Upper lobe of right lung (tissue), 1 donor: ENCODE measurements at regions not wholly inside any gene's neighbourhood (a gene's known extent, or its start where the extent isn't known, plus 50 kb on each side); places are given as distances from the start of the nearest gene placed in this dataset.

Experiments used
- ATAC-seq: fragments of 200-7000 bp; cut with Tn5 transposase; one replicate; pipeline ENCODE4 v1.9.1; 2020; ENCODE audit warnings: mild to moderate bottlenecking, moderate library complexity
- DNase-seq: peaks from one replicate; pipeline ENCODE4 v3.0.0-alpha.2; 2020
- H3K27ac ChIP-seq: fragments of 200-600 bp; one replicate; pipeline ENCODE4 v1.8.0; 2022
- H3K27me3 ChIP-seq: fragments of 200-600 bp; one replicate; pipeline ENCODE4 v1.8.0; 2022; ENCODE audit warnings: mild to moderate bottlenecking
- H3K36me3 ChIP-seq: fragments of 200-600 bp; one replicate; pipeline ENCODE4 v1.8.0; 2022
- H3K4me1 ChIP-seq: fragments of 200-600 bp; one replicate; pipeline ENCODE4 v1.8.0; 2022
- H3K4me3 ChIP-seq: fragments of 200-600 bp; one replicate; pipeline ENCODE4 v1.8.0; 2022; ENCODE audit warnings: mild to moderate bottlenecking
- H3K9me3 ChIP-seq: fragments of 200-600 bp; one replicate; pipeline ENCODE4 v1.8.0; 2022
- intact Hi-C: fragments of 100-400 bp; cut with DNase I; formaldehyde crosslinking; loops from one replicate; pipeline ENCODE4 v1.11.0; 2022
- TF ChIP-seq, protein P1 (sequence below): fragments of 200-600 bp; IDR thresholded peaks from one replicate; pipeline ENCODE4 v1.8.0; 2022; ENCODE audit warnings: antibody characterized with exemption
- donor health status: DM: no; HTN: yes; CAD: no; lungs with severe emphysema.

GRCh38 chr12:67797753-67798152, 149.2 kb downstream of the DYRK2 start:
- Histone ChIP-seq H3K4me1 (no peaks in the 10 kb centered on the region), H3K27ac (no peak overlapping the region), H3K36me3 (no peaks in the 10 kb centered on the region), H3K27me3 (no peaks in the 10 kb centered on the region), H3K4me3 (no peak overlapping the region), H3K9me3 (no peaks in the 10 kb centered on the region)
- TF ChIP-seq, protein P1, sequence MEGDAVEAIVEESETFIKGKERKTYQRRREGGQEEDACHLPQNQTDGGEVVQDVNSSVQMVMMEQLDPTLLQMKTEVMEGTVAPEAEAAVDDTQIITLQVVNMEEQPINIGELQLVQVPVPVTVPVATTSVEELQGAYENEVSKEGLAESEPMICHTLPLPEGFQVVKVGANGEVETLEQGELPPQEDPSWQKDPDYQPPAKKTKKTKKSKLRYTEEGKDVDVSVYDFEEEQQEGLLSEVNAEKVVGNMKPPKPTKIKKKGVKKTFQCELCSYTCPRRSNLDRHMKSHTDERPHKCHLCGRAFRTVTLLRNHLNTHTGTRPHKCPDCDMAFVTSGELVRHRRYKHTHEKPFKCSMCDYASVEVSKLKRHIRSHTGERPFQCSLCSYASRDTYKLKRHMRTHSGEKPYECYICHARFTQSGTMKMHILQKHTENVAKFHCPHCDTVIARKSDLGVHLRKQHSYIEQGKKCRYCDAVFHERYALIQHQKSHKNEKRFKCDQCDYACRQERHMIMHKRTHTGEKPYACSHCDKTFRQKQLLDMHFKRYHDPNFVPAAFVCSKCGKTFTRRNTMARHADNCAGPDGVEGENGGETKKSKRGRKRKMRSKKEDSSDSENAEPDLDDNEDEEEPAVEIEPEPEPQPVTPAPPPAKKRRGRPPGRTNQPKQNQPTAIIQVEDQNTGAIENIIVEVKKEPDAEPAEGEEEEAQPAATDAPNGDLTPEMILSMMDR, result no peak
- intact Hi-C loops, result no loop called here
- DNase-seq (no peak), ATAC-seq (no peak)

- intact Hi-C loops, result no loop called here
Measured at GRCh38 chr12:67798768-67799167, 150.2 kb downstream of the DYRK2 start.

GRCh38 chr12:67802731-67803130, 154.2 kb downstream of the DYRK2 start:
- Histone ChIP-seq H3K27me3 (no peaks in the 10 kb centered on the region), H3K4me3 (no peak overlapping the region), H3K27ac (no peak overlapping the region), H3K9me3 (no peaks in the 10 kb centered on the region), H3K4me1 (no peaks in the 10 kb centered on the region), H3K36me3 (no peaks in the 10 kb centered on the region)
- TF ChIP-seq, protein P1, result no peak
- intact Hi-C loops, result no loop called here
- ATAC-seq (no peak), DNase-seq (no peak)

More at GRCh38 chr12:67798768-67799167, 150.2 kb downstream of the DYRK2 start:
- H3K4me1 ChIP-seq, result no peaks in the 10 kb centered on the region
- H3K27ac ChIP-seq, result no peak overlapping the region
- no peaks in the 10 kb centered on the region for H3K9me3 ChIP-seq
- H3K27me3 ChIP-seq, result no peaks in the 10 kb centered on the region
- DNase-seq, result no peak
- ATAC-seq, result no peak
- no peaks in the 10 kb centered on the region for H3K36me3 ChIP-seq
- H3K4me3 ChIP-seq, result no peak overlapping the region
- TF ChIP-seq, protein P1, result no peak

DNA sequence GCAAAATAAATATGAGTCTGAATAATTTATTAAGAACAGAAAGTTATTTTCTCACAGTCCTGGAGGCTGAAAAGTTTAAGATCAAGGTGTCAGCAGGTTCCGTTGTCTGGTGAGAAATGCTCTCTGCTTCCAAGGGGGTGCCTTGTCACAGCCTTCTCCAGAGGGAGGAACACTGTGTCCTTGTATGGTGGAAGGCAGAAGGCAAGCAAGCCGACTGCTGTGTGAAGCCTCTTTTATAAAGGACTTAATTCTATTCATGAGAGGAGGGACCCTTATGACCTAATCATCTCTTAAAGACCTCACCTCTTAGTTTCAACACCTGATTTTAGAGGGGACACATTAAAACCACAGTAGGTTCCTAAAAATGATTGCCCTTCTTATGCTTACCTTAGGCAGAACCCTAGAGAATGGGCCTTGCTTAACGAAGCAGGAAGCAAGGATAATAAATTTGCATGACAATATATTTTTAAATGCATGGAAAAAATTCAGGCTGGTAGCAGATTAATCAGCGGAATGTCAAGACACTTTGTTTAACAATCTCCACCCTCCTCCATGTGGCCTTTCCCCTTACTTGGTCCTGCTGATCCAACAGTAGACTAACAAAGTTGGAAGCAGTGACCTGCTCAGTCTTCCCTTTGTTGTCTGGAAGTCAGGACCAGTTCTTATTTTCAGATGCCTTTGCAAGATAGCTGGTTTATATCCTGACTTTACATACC, 154.9 kb downstream of the DYRK2 start:
- Histone ChIP-seq H3K4me3 (no peak overlapping the region), H3K4me1 (no peaks in the 10 kb centered on the region), H3K27me3 (no peaks in the 10 kb centered on the region), H3K36me3 (no peaks in the 10 kb centered on the region), H3K9me3 (no peaks in the 10 kb centered on the region), H3K27ac (no peak overlapping the region)
- TF ChIP-seq, protein P1, result no peak
- intact Hi-C loops, result no loop called here
- ATAC-seq (no peak), DNase-seq (no peak)

DNA sequence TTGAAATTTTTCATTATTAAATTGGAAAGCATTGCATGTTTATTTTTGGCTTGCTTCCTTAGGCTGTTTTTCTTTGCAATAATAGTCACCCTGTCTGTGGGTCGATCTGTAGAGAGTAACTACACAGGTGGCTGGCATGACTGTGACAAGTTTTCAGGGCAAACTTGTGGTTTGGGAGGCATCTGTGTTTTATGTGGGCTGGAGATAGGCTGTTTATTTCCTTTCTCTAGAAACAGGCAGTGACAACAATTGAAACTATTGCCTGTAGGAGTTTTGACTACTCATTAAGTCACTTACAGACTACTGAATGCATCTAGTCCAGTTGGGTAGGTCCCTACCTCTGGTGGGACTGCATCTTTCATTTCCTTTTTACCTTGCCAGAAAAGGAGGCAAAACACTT, 155.6 kb downstream of the DYRK2 start:
- intact Hi-C loops, result no loop called here
- no peak for ATAC-seq
- Histone ChIP-seq H3K4me1 (no peaks in the 10 kb centered on the region), H3K27ac (no peak overlapping the region), H3K27me3 (no peaks in the 10 kb centered on the region), H3K4me3 (no peak overlapping the region), H3K9me3 (no peaks in the 10 kb centered on the region), H3K36me3 (no peaks in the 10 kb centered on the region)
- no peak for DNase-seq
- TF ChIP-seq, protein P1, result no peak

GRCh38 chr12:67807814-67808213, 159.3 kb downstream of the DYRK2 start:
- no peaks in the 10 kb centered on the region for H3K9me3 ChIP-seq
- H3K27me3 ChIP-seq, result no peaks in the 10 kb centered on the region
- no peak overlapping the region for H3K27ac ChIP-seq
- TF ChIP-seq, protein P1, result no peak
- no peaks in the 10 kb centered on the region for H3K4me1 ChIP-seq
- intact Hi-C loops, result no loop called here
- no peak overlapping the region for H3K4me3 ChIP-seq
- no peak for DNase-seq
- no peak for ATAC-seq
- no peaks in the 10 kb centered on the region for H3K36me3 ChIP-seq
